ENCODE measurements at regions not wholly inside any gene's neighbourhood (a gene's known extent, or its start where the extent isn't known, plus 50 kb on each side); places are given as distances from the start of the nearest gene placed in this dataset.

GRCh38 chr4:127219232-127219631, 413.5 kb upstream of the INTU start:
- CTCF ChIA-PET = no interaction called here

More at GRCh38 chr4:127219232-127219631, 413.5 kb upstream of the INTU start:
- no peak overlapping the region for H3K27ac ChIP-seq (ENCODE audit: insufficient read depth, low read depth, low read length)
- no TSS peak for BruUV-seq (replicated peaks)
- no peaks in the 10 kb centered on the region for H3K9me1 ChIP-seq (replicated peaks; ENCODE audit: control insufficient read depth, extremely low read depth, insufficient read depth, low read length)
- POLR2A ChIA-PET = interaction anchor here (1.0 kb wide), 1 partner anchor 32 kb away, joined by 3 read pairs; no protein-coding TSS in a partner anchor
- H3K4me3 ChIP-seq (replicated peaks in 1 of 3; ENCODE audit: insufficient read depth in 1 of 3, low read depth in 1 of 3, low read length in 3 of 3) = no peak overlapping the region
- no peak for TF ChIP-seq GATA2 (IDR thresholded peaks at IDR 0.05; ENCODE audit: insufficient read depth, insufficient read length, low read depth, low read length)
- no peak for TF ChIP-seq EZH2 (IDR thresholded peaks at IDR 0.05; ENCODE audit: borderline replicate concordance, low read depth, low read length, severe bottlenecking)
- no peak for TF ChIP-seq CTCF (IDR thresholded peaks at IDR 0.05; ENCODE audit: extremely low read depth in 1 of 2, insufficient read depth in 1 of 2, low read depth in 1 of 2, low read length in 2 of 2)
- no peak for TF ChIP-seq MYC (IDR thresholded peaks at IDR 0.05; ENCODE audit: low read depth, low read length)
- no peak for TF ChIP-seq POLR2AphosphoS5 (IDR thresholded peaks at IDR 0.05; ENCODE audit: insufficient read depth, low read depth, low read length)
- TF ChIP-seq JUN (IDR thresholded peaks at IDR 0.05; ENCODE audit: borderline replicate concordance, insufficient read depth, insufficient read length, low read depth) = no peak
- no peak for TF ChIP-seq POLR2A (IDR thresholded peaks at IDR 0.05; ENCODE audit: low read depth, low read length)
- no peak for TF ChIP-seq MAX (IDR thresholded peaks at IDR 0.05; ENCODE audit: insufficient read depth, insufficient read length)
- no peak for TF ChIP-seq FOS (IDR thresholded peaks at IDR 0.05; ENCODE audit: borderline replicate concordance, insufficient read depth, low read length)
- H3K36me3 ChIP-seq (ENCODE audit: control insufficient read depth in 2 of 2, extremely low read depth in 1 of 2, insufficient read depth in 2 of 2, low read length in 2 of 2) = no peaks in the 10 kb centered on the region
- H3K79me2 ChIP-seq (ENCODE audit: control insufficient read depth, insufficient read depth, low read length) = no peaks in the 10 kb centered on the region
- dilution Hi-C loops (cut with MboI; ENCODE audit: extremely low pct_ligation_motif_present, low sequenced_read_pairs) (no loop called here), intact Hi-C loops (cut with micrococcal nuclease) (no loop called here)
- FAIRE-seq = no peak
- H2AFZ ChIP-seq (ENCODE audit: low read depth, low read length) = no peak overlapping the region
- H4K20me1 ChIP-seq (replicated peaks; ENCODE audit: control insufficient read depth, extremely low read depth, insufficient read depth, low read length) = no peaks in the 10 kb centered on the region
- H3K9ac ChIP-seq (replicated peaks; ENCODE audit: extremely low read depth, insufficient read depth, low read length) = no peak overlapping the region
- DNase-seq (ENCODE audit: low read depth, low spot score) = no peak
- no peaks in the 10 kb centered on the region for H3K27me3 ChIP-seq (ENCODE audit: control insufficient read depth in 2 of 2, insufficient read depth in 2 of 2, low read length in 2 of 2)
- peaks cover 2% of the 10 kb centered on the region for H3K9me3 ChIP-seq (replicated peaks; ENCODE audit: control insufficient read depth, insufficient read depth, low read length)
- H3K4me1 ChIP-seq (ENCODE audit: control insufficient read depth, extremely low read depth, insufficient read depth, low read length) = no peaks in the 10 kb centered on the region
- no peak overlapping the region for H3K4me2 ChIP-seq (ENCODE audit: insufficient read depth, low read length)
